ENCODE measurements at regions not wholly inside any gene's neighbourhood (a gene's known extent, or its start where the extent isn't known, plus 50 kb on each side); places are given as distances from the start of the nearest gene placed in this dataset.

DNA sequence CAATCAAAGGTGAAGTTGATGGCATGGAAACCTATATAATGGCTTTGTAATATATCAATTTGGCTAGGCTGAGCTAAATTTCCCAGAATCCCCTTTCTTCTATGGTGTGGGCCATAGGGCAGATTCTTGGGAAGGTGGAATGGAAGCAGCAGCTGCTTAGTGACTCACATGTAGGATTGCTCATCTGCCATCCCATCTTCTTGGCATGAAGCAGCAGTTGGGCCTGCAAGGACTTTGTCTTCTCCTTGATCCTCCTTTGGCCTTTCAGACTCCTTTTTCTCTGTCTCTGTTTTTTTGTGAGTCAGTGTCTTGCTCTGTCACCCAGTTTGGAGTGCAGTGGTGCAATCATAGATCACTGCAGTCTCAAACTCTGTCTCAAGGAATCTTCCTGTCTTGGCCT is 52.6 kb upstream of the CEP162 start:
- TF ChIP-seq, protein P1, sequence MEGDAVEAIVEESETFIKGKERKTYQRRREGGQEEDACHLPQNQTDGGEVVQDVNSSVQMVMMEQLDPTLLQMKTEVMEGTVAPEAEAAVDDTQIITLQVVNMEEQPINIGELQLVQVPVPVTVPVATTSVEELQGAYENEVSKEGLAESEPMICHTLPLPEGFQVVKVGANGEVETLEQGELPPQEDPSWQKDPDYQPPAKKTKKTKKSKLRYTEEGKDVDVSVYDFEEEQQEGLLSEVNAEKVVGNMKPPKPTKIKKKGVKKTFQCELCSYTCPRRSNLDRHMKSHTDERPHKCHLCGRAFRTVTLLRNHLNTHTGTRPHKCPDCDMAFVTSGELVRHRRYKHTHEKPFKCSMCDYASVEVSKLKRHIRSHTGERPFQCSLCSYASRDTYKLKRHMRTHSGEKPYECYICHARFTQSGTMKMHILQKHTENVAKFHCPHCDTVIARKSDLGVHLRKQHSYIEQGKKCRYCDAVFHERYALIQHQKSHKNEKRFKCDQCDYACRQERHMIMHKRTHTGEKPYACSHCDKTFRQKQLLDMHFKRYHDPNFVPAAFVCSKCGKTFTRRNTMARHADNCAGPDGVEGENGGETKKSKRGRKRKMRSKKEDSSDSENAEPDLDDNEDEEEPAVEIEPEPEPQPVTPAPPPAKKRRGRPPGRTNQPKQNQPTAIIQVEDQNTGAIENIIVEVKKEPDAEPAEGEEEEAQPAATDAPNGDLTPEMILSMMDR (IDR thresholded peaks at IDR 0.05; ENCODE audit: extremely low read depth in 1 of 2, insufficient read depth in 1 of 2, low read depth in 1 of 2, low read length in 2 of 2): no peak
- TF ChIP-seq EZH2 (IDR thresholded peaks at IDR 0.05; ENCODE audit: borderline replicate concordance, low read depth, low read length, severe bottlenecking) (no peak), POLR2AphosphoS5 (IDR thresholded peaks at IDR 0.05; ENCODE audit: insufficient read depth, low read depth, low read length) (no peak), POLR2A (IDR thresholded peaks at IDR 0.05; ENCODE audit: low read depth, low read length) (no peak), MYC (IDR thresholded peaks at IDR 0.05; ENCODE audit: low read depth, low read length) (no peak), GATA2 (IDR thresholded peaks at IDR 0.05; ENCODE audit: insufficient read depth, insufficient read length, low read depth, low read length) (no peak), JUN (IDR thresholded peaks at IDR 0.05; ENCODE audit: borderline replicate concordance, insufficient read depth, insufficient read length, low read depth) (no peak), FOS (IDR thresholded peaks at IDR 0.05; ENCODE audit: borderline replicate concordance, insufficient read depth, low read length) (no peak)
- TF ChIP-seq, protein P2, sequence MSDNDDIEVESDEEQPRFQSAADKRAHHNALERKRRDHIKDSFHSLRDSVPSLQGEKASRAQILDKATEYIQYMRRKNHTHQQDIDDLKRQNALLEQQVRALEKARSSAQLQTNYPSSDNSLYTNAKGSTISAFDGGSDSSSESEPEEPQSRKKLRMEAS (IDR thresholded peaks at IDR 0.05; ENCODE audit: insufficient read depth, insufficient read length): no peak
